ENCODE measurements at regions not wholly inside any gene's neighbourhood (a gene's known extent, or its start where the extent isn't known, plus 50 kb on each side); places are given as distances from the start of the nearest gene placed in this dataset.
A peak's percentile ranks its signal among the peaks of the same experiment; 100 is the strongest.
"Not testable (repeated sequence)": the region's sequence is repeated elsewhere in the genome, so short reads cannot be mapped to it uniquely, and the experiment has no call there.

- DNase-seq (ENCODE audit: low read depth, low spot score) = not testable (repeated sequence)
Measured at GRCh38 chr3:195669310-195669709, 51.5 kb upstream of the MUC20 start.

GRCh38 chr3:195668131-195668766, 52.5 kb upstream of the MUC20 start:
- DNase-seq (ENCODE audit: low read depth, low spot score) = not testable (repeated sequence)

- DNase-seq (ENCODE audit: low read depth, low spot score) = not testable (repeated sequence)
Measured at GRCh38 chr3:195665311-195665710, 55.5 kb upstream of the MUC20 start.

- DNase-seq (ENCODE audit: low read depth, low spot score) = not testable (repeated sequence)
Measured at GRCh38 chr3:195664131-195664530, 56.6 kb upstream of the MUC20 start.

- DNase-seq (ENCODE audit: low read depth, low spot score) = not testable (repeated sequence)
Measured at GRCh38 chr3:195659136-195659533, 61.6 kb upstream of the MUC20 start.

GRCh38 chr3:195658381-195659135, 62.2 kb upstream of the MUC20 start:
- DNase-seq (ENCODE audit: low read depth, low spot score) = not testable (repeated sequence)

GRCh38 chr3:195657475-195658372, 63.1 kb upstream of the MUC20 start:
- peak; percentile 1 for DNase-seq (ENCODE audit: low read depth, low spot score)

- DNase-seq (ENCODE audit: low read depth, low spot score) = not testable (repeated sequence)
Measured at GRCh38 chr3:195656091-195656490, 64.7 kb upstream of the MUC20 start.

GRCh38 chr3:195654746-195655145, 66.0 kb upstream of the MUC20 start:
- DNase-seq (ENCODE audit: low read depth, low spot score) = not testable (repeated sequence)

GRCh38 chr3:195654138-195654537, 66.6 kb upstream of the MUC20 start:
- not testable (repeated sequence) for DNase-seq (ENCODE audit: low read depth, low spot score)

- not testable (repeated sequence) for DNase-seq (ENCODE audit: low read depth, low spot score)
Measured at GRCh38 chr3:195653641-195654040, 67.1 kb upstream of the MUC20 start.

GRCh38 chr3:195647912-195648702, 64.4 kb upstream of the APOD start:
- not testable (repeated sequence) for DNase-seq (ENCODE audit: low read depth, low spot score)

GRCh38 chr3:195645872-195646271, 62.1 kb upstream of the APOD start:
- DNase-seq (ENCODE audit: low read depth, low spot score) = not testable (repeated sequence)

GRCh38 chr3:195643245-195643644, 59.5 kb upstream of the APOD start:
- not testable (repeated sequence) for DNase-seq (ENCODE audit: low read depth, low spot score)

GRCh38 chr3:195642311-195642710, 58.6 kb upstream of the APOD start:
- DNase-seq (ENCODE audit: low read depth, low spot score) = not testable (repeated sequence)

GRCh38 chr3:195638456-195638855, 54.7 kb upstream of the APOD start:
- DNase-seq (ENCODE audit: low read depth, low spot score) = not testable (repeated sequence)

- not testable (repeated sequence) for DNase-seq (ENCODE audit: low read depth, low spot score)
Measured at GRCh38 chr3:195637473-195638233, 53.9 kb upstream of the APOD start.

GRCh38 chr3:195637011-195637410, 53.3 kb upstream of the APOD start:
- not testable (repeated sequence) for DNase-seq (ENCODE audit: low read depth, low spot score)

- not testable (repeated sequence) for DNase-seq (ENCODE audit: low read depth, low spot score)
Measured at GRCh38 chr3:195635898-195636685, 52.4 kb upstream of the APOD start.
